Stomach (tissue), 4 donors: ENCODE measurements at regions not wholly inside any gene's neighbourhood (a gene's known extent, or its start where the extent isn't known, plus 50 kb on each side); places are given as distances from the start of the nearest gene placed in this dataset.

Experiments used
- CTCF ChIP-seq, 7 experiments: fragments of 450-650 bp in 4 of 7; fragments of 200-600 bp in 3 of 7; sonication (generic) in 3 of 7; IDR thresholded peaks; one replicate each; pipeline ENCODE4 v1.5.1; 2016 to 2019; ENCODE audit warnings: antibody characterized with exemption in 7 of 7, control low read depth in 2 of 7, mild to moderate bottlenecking in 1 of 7
- EP300 ChIP-seq: sonication (generic); formaldehyde crosslinking; IDR thresholded peaks from one replicate; pipeline ENCODE4 v1.6.1; 2017; ENCODE audit warnings: antibody characterized with exemption
- POLR2A ChIP-seq, 4 donors: fragments of 450-650 bp; IDR thresholded peaks; one replicate each; pipeline ENCODE4 v1.6.1; 2016; ENCODE audit warnings: antibody characterized with exemption in 4 of 4, control low read depth in 2 of 4, mild to moderate bottlenecking in 1 of 4, moderate library complexity in 1 of 4

DNA sequence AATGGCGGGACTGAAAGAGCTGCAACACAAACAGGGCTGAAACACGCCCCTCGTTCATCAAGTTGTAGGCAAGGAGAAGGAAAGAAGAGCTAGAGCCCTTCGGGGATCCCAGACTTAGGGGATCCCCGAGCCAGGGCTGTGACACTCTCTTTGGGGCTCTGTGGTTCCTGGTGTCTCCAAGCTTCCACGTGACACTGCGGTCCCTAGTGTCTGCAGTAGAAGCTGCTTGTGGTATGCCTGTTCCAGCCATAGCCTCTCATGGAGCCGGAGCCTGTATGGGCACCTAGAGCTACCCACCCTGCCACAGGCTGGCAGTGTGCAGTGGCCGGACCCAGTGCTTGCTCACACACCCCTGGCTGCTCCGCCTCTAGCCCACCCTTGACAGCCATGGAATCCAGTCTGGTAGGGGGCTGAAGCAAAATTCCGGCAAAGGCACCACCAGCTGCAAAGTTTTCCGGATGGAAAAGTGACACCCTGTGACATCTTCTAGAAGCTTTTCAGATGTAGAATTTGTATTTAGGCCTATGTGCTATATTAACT lies 1439.6 kb upstream of the ACO1 start:
- TF ChIP-seq POLR2A (IDR thresholded peaks at IDR 0.05) (no peak), CTCF (IDR thresholded peaks at IDR 0.05) (no peak), EP300 (no peak)
